CD4-positive, alpha-beta T cell treated with Interleukin-15 for 1 hour (primary cell): ENCODE measurements at regions not wholly inside any gene's neighbourhood (a gene's known extent, or its start where the extent isn't known, plus 50 kb on each side); places are given as distances from the start of the nearest gene placed in this dataset.

ENCODE experiments used
- DNase-seq: peaks from one replicate; pipeline ENCODE4 v3.0.0-alpha.2; 2020

- no peak for DNase-seq
Measured at GRCh38 chr4:177117256-177117655, 192.4 kb upstream of the NEIL3 start.

- no peak for DNase-seq
Measured at GRCh38 chr4:177118596-177118995, 191.1 kb upstream of the NEIL3 start.

GRCh38 chr4:177119021-177119471 lies 190.6 kb upstream of the NEIL3 start:
- DNase-seq = no peak

- DNase-seq = no peak
Measured at GRCh38 chr4:177119691-177120090, 190.0 kb upstream of the NEIL3 start.

GRCh38 chr4:177123811-177124210 lies 185.9 kb upstream of the NEIL3 start:
- no peak for DNase-seq

GRCh38 chr4:177124349-177125064 lies 185.2 kb upstream of the NEIL3 start:
- no peak for DNase-seq

- DNase-seq = no peak
Measured at GRCh38 chr4:177125656-177126055, 184.0 kb upstream of the NEIL3 start.

- DNase-seq = no peak
Measured at GRCh38 chr4:177127658-177128057, 182.0 kb upstream of the NEIL3 start.

GRCh38 chr4:177128306-177128705 lies 181.4 kb upstream of the NEIL3 start:
- no peak for DNase-seq

- no peak for DNase-seq
Measured at GRCh38 chr4:177131736-177132135, 177.9 kb upstream of the NEIL3 start.

GRCh38 chr4:177147668-177148067 lies 162.0 kb upstream of the NEIL3 start:
- no peak for DNase-seq

GRCh38 chr4:177155454-177155853 lies 154.2 kb upstream of the NEIL3 start:
- no peak for DNase-seq

GRCh38 chr4:177159600-177159999 lies 150.1 kb upstream of the NEIL3 start:
- DNase-seq = no peak

GRCh38 chr4:177161781-177162180 lies 147.9 kb upstream of the NEIL3 start:
- no peak for DNase-seq

GRCh38 chr4:177163532-177163931 lies 146.1 kb upstream of the NEIL3 start:
- DNase-seq = no peak

- DNase-seq = no peak
Measured at GRCh38 chr4:177171588-177171987, 138.1 kb upstream of the NEIL3 start.

GRCh38 chr4:177175473-177175872 lies 134.2 kb upstream of the NEIL3 start:
- DNase-seq = no peak

- DNase-seq = no peak
Measured at GRCh38 chr4:177177541-177178081, 132.1 kb upstream of the NEIL3 start.

- DNase-seq = no peak
Measured at GRCh38 chr4:177178246-177178645, 131.4 kb upstream of the NEIL3 start.

GRCh38 chr4:177182166-177182565 lies 127.5 kb upstream of the NEIL3 start:
- no peak for DNase-seq

GRCh38 chr4:177182728-177183127 lies 126.9 kb upstream of the NEIL3 start:
- DNase-seq = no peak

- no peak for DNase-seq
Measured at GRCh38 chr4:177185151-177185550, 124.5 kb upstream of the NEIL3 start.

- DNase-seq = no peak
Measured at GRCh38 chr4:177185579-177185978, 124.1 kb upstream of the NEIL3 start.

GRCh38 chr4:177187371-177187770 lies 122.3 kb upstream of the NEIL3 start:
- DNase-seq = no peak

- no peak for DNase-seq
Measured at GRCh38 chr4:177190995-177191580, 118.6 kb upstream of the NEIL3 start.
